ENCODE measurements at regions not wholly inside any gene's neighbourhood (a gene's known extent, or its start where the extent isn't known, plus 50 kb on each side); places are given as distances from the start of the nearest gene placed in this dataset.

- no peaks in the 10 kb centered on the region for H3K9me3 ChIP-seq (ENCODE audit: low read depth, low read length, poor library complexity, severe bottlenecking)
- CTCF ChIA-PET, result no interaction called here
- no peaks in the 10 kb centered on the region for H3K4me1 ChIP-seq (ENCODE audit: insufficient read depth, low read length, poor library complexity, severe bottlenecking)
- no peak for DNase-seq (ENCODE audit: low spot score)
- H3K27me3 ChIP-seq (replicated peaks; ENCODE audit: insufficient read depth, low read depth, low read length, poor library complexity), result no peaks in the 10 kb centered on the region
- POLR2A ChIA-PET (ENCODE audit: low non-redundant PET), result no interaction called here
- H3K36me3 ChIP-seq (ENCODE audit: insufficient read depth, low read length, poor library complexity, severe bottlenecking), result no peaks in the 10 kb centered on the region
- no peak for TF ChIP-seq EZH2 (IDR thresholded peaks at IDR 0.05; ENCODE audit: borderline replicate concordance, low read depth, low read length, poor library complexity, severe bottlenecking)
- BruUV-seq (replicated peaks), result no TSS peak
- no peak overlapping the region for H3K4me3 ChIP-seq (ENCODE audit: low read depth, low read length, poor library complexity, severe bottlenecking)
- intact Hi-C loops (cut with micrococcal nuclease; ENCODE audit: unreplicated experiment), result no loop called here
- H3K27ac ChIP-seq (ENCODE audit: low read depth, low read length, poor library complexity, severe bottlenecking), result no peak overlapping the region
Measured at GRCh38 chr15:29615791-29616190, 206.5 kb downstream of the TJP1 start.

- Histone ChIP-seq H3K27me3 (replicated peaks; ENCODE audit: insufficient read depth, low read depth, low read length, poor library complexity) (no peaks in the 10 kb centered on the region), H3K4me3 (ENCODE audit: low read depth, low read length, poor library complexity, severe bottlenecking) (no peak overlapping the region), H3K36me3 (ENCODE audit: insufficient read depth, low read length, poor library complexity, severe bottlenecking) (no peaks in the 10 kb centered on the region), H3K4me1 (ENCODE audit: insufficient read depth, low read length, poor library complexity, severe bottlenecking) (no peaks in the 10 kb centered on the region), H3K27ac (ENCODE audit: low read depth, low read length, poor library complexity, severe bottlenecking) (no peak overlapping the region), H3K9me3 (ENCODE audit: low read depth, low read length, poor library complexity, severe bottlenecking) (no peaks in the 10 kb centered on the region)
- ChIA-PET CTCF (interaction anchor here (0.6 to 1.1 kb wide), 3 partner anchors 312 to 461 kb away, joined by 3 to 10 read pairs (median 3); no protein-coding TSS in a partner anchor), POLR2A (ENCODE audit: low non-redundant PET) (interaction anchor here (0.5 kb wide), 1 partner anchor 1051 kb away, joined by 5 read pairs; no protein-coding TSS in a partner anchor)
- TF ChIP-seq CTCF (conservative IDR thresholded peaks at IDR 0.05; ENCODE audit: low read depth, low read length) (peak; percentile 63), EZH2 (IDR thresholded peaks at IDR 0.05; ENCODE audit: borderline replicate concordance, low read depth, low read length, poor library complexity, severe bottlenecking) (no peak)
- DNase-seq (ENCODE audit: low spot score), result peak; percentile 56
- no TSS peak for BruUV-seq (replicated peaks)
- intact Hi-C loops (cut with micrococcal nuclease; ENCODE audit: unreplicated experiment), result no loop called here
Measured at GRCh38 chr15:29613951-29614382, 208.3 kb downstream of the TJP1 start.

- TF ChIP-seq EZH2 (IDR thresholded peaks at IDR 0.05; ENCODE audit: borderline replicate concordance, low read depth, low read length, poor library complexity, severe bottlenecking), result no peak
- TF ChIP-seq CTCF (conservative IDR thresholded peaks at IDR 0.05; ENCODE audit: low read depth, low read length), result no peak
- Histone ChIP-seq H3K27me3 (replicated peaks; ENCODE audit: insufficient read depth, low read depth, low read length, poor library complexity) (no peaks in the 10 kb centered on the region), H3K4me3 (ENCODE audit: low read depth, low read length, poor library complexity, severe bottlenecking) (no peak overlapping the region)
Measured at GRCh38 chr15:29612701-29613100, 209.6 kb downstream of the TJP1 start.

GRCh38 chr15:29612096-29612495 is 210.2 kb downstream of the TJP1 start:
- no TSS peak for BruUV-seq (replicated peaks)

More at GRCh38 chr15:29612701-29613100, 209.6 kb downstream of the TJP1 start:
- DNase-seq (ENCODE audit: low spot score), result no peak
- BruUV-seq (replicated peaks), result no TSS peak
- H3K9me3 ChIP-seq (ENCODE audit: low read depth, low read length, poor library complexity, severe bottlenecking), result no peaks in the 10 kb centered on the region
- POLR2A ChIA-PET (ENCODE audit: low non-redundant PET), result no interaction called here
- no peaks in the 10 kb centered on the region for H3K4me1 ChIP-seq (ENCODE audit: insufficient read depth, low read length, poor library complexity, severe bottlenecking)
- no peak overlapping the region for H3K27ac ChIP-seq (ENCODE audit: low read depth, low read length, poor library complexity, severe bottlenecking)
- H3K36me3 ChIP-seq (ENCODE audit: insufficient read depth, low read length, poor library complexity, severe bottlenecking), result no peaks in the 10 kb centered on the region
- intact Hi-C loops (cut with micrococcal nuclease; ENCODE audit: unreplicated experiment), result no loop called here
- CTCF ChIA-PET, result no interaction called here

More at GRCh38 chr15:29612096-29612495, 210.2 kb downstream of the TJP1 start:
- CTCF ChIA-PET, result no interaction called here
- DNase-seq (ENCODE audit: low spot score), result peak; percentile 76
- no peaks in the 10 kb centered on the region for H3K4me1 ChIP-seq (ENCODE audit: insufficient read depth, low read length, poor library complexity, severe bottlenecking)
- no peak overlapping the region for H3K27ac ChIP-seq (ENCODE audit: low read depth, low read length, poor library complexity, severe bottlenecking)
- intact Hi-C loops (cut with micrococcal nuclease; ENCODE audit: unreplicated experiment), result no loop called here
- H3K36me3 ChIP-seq (ENCODE audit: insufficient read depth, low read length, poor library complexity, severe bottlenecking), result no peaks in the 10 kb centered on the region
- H3K4me3 ChIP-seq (ENCODE audit: low read depth, low read length, poor library complexity, severe bottlenecking), result no peak overlapping the region
- H3K9me3 ChIP-seq (ENCODE audit: low read depth, low read length, poor library complexity, severe bottlenecking), result no peaks in the 10 kb centered on the region
- POLR2A ChIA-PET (ENCODE audit: low non-redundant PET), result no interaction called here
- no peaks in the 10 kb centered on the region for H3K27me3 ChIP-seq (replicated peaks; ENCODE audit: insufficient read depth, low read depth, low read length, poor library complexity)
- TF ChIP-seq EZH2 (IDR thresholded peaks at IDR 0.05; ENCODE audit: borderline replicate concordance, low read depth, low read length, poor library complexity, severe bottlenecking), result no peak
- TF ChIP-seq CTCF (conservative IDR thresholded peaks at IDR 0.05; ENCODE audit: low read depth, low read length), result no peak

All from A673 (cell line).